Parathyroid adenoma (tissue), 2 donors: ENCODE measurements at regions not wholly inside any gene's neighbourhood (a gene's known extent, or its start where the extent isn't known, plus 50 kb on each side); places are given as distances from the start of the nearest gene placed in this dataset.

Experiments
- H2AFZ ChIP-seq: fragments of 300-600 bp; sonication (generic); one replicate; pipeline ENCODE4 v1.7.0; 2017; ENCODE audit warnings: antibody characterized with exemption, mild to moderate bottlenecking
- H3K27ac ChIP-seq: fragments of 300-600 bp; sonication (generic); one replicate; pipeline ENCODE4 v1.7.0; 2017
- H3K27me3 ChIP-seq: fragments of 300-600 bp; sonication (generic); one replicate; pipeline ENCODE4 v1.7.0; 2017; ENCODE audit warnings: low read length; ENCODE audit not compliant: control insufficient read depth, insufficient read depth
- H3K36me3 ChIP-seq: fragments of 300-600 bp; sonication (generic); one replicate; pipeline ENCODE4 v1.7.0; 2017; ENCODE audit warnings: low read length; ENCODE audit not compliant: control insufficient read depth, insufficient read depth
- H3K4me1 ChIP-seq: fragments of 300-600 bp; sonication (generic); one replicate; pipeline ENCODE4 v1.7.0; 2017; ENCODE audit warnings: control low read depth
- H3K4me2 ChIP-seq: fragments of 300-600 bp; sonication (generic); one replicate; pipeline ENCODE4 v1.7.0; 2017; ENCODE audit warnings: low read length
- H3K4me3 ChIP-seq: fragments of 300-600 bp; sonication (generic); one replicate; pipeline ENCODE4 v1.7.0; 2017; ENCODE audit warnings: low read depth, low read length
- H3K79me2 ChIP-seq: fragments of 300-600 bp; sonication (generic); one replicate; pipeline ENCODE4 v1.7.0; 2017; ENCODE audit warnings: control low read depth
- H3K9ac ChIP-seq: fragments of 300-600 bp; sonication (generic); one replicate; pipeline ENCODE4 v1.7.0; 2017; ENCODE audit warnings: mild to moderate bottlenecking
- H3K9me3 ChIP-seq: fragments of 300-600 bp; sonication (generic); one replicate; pipeline ENCODE4 v1.7.0; 2017; ENCODE audit warnings: low read length; ENCODE audit not compliant: control insufficient read depth
- TF ChIP-seq, protein P1 (sequence below): fragments of 300-600 bp; sonication (generic); IDR thresholded peaks from one replicate; pipeline ENCODE4 v1.7.0; 2017; ENCODE audit warnings: antibody characterized with exemption, mild to moderate bottlenecking
- donor health status: primary hyperparathyroidism.

DNA sequence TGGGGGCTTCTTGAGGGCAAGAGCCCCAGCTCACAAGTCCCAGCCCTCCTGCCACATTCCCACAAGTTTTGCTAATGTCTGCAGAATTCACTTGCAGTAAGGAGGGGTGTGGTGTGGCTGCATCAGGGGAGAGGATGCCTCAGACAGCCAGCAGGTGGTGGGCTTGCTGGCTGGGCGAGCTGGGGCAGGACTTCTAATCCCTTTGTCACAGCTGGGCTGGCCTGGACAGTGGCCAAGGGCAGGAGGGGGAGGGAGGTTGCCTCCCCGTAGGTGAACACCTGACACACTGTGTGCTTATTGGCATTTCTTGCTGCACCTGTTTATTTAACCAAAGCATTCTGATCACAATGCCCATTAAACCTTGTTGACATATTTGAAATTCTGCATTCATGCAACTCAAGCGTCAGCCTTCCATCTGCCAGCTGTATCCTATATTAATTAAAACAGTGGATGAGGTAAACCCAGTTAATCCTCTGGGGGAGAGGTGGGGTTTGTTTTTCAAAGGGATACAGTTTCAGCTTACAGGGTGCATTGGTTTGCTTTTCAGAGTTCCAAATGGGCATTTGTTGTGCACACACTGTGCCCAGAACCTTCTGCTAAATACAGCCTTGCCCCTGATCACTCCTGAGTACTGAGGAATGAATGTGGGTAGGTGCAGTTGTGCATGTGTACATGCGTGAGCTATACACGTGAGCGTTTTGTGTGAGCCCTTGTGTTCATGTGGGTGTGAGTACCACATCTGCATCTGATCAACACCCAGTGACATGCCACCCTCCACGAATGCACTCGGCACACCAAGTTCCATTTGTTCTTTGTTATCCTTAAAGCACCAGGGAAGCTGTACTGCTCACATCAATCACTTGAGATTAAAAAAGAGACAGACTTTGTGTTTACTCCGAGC, 268.7 kb downstream of the XXYLT1 start:
- Histone ChIP-seq H3K9me3 (no peaks in the 10 kb centered on the region), H3K4me3 (no peak overlapping the region), H3K79me2 (no peaks in the 10 kb centered on the region), H3K9ac (no peak overlapping the region), H3K4me1 (no peaks in the 10 kb centered on the region), H3K36me3 (no peaks in the 10 kb centered on the region), H3K27me3 (no peaks in the 10 kb centered on the region), H2AFZ (no peak overlapping the region), H3K27ac (no peak overlapping the region), H3K4me2 (no peak overlapping the region)
- TF ChIP-seq, protein P1, sequence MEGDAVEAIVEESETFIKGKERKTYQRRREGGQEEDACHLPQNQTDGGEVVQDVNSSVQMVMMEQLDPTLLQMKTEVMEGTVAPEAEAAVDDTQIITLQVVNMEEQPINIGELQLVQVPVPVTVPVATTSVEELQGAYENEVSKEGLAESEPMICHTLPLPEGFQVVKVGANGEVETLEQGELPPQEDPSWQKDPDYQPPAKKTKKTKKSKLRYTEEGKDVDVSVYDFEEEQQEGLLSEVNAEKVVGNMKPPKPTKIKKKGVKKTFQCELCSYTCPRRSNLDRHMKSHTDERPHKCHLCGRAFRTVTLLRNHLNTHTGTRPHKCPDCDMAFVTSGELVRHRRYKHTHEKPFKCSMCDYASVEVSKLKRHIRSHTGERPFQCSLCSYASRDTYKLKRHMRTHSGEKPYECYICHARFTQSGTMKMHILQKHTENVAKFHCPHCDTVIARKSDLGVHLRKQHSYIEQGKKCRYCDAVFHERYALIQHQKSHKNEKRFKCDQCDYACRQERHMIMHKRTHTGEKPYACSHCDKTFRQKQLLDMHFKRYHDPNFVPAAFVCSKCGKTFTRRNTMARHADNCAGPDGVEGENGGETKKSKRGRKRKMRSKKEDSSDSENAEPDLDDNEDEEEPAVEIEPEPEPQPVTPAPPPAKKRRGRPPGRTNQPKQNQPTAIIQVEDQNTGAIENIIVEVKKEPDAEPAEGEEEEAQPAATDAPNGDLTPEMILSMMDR: peak; percentile 56

DNA sequence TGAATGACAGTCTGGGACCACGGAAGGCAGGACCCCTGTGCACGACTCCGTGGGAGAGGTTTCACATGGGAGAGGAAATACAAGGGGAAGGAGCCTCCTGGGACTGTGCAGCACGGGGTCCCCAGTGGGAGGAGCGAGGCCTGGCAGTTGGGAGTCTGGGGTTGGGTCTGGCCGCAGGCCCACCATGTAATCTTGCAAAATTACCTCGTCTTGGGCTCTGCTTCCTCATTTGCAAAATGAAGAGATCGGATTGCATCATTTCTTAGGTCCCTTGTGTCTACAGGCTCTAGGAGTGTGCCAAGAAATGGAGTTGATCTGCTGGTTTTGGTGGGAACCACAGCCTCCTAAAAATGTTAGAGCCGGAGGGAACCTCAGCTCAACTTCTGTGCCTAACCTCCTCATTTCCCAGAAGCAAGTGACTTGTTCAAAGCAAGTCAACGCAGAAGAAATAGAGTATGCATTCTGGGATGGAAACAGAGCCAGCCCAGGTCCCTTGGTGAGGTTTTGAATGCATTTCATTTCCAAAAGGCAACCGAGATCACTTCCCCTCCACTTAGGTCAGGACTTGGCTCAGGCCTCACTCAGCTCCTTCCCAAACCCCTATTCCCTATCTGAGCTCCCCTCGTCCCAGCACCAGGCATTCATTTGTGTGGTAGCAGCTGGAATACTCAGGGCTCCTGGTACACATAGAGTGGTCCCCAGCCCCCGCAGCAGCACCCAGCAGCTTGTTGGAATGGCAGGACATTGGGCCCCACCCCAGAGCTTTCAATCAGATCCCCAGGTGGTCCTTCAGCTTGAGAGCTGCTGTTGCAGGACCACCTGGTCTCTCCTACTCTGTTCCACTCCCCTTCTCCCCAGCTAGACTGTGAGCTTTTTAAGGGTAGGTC, 267.7 kb downstream of the XXYLT1 start:
- no peak overlapping the region for H3K4me3 ChIP-seq
- peak overlapping the region; percentile 16 for H3K27ac ChIP-seq
- H3K9me3 ChIP-seq: no peaks in the 10 kb centered on the region
- H3K79me2 ChIP-seq: no peaks in the 10 kb centered on the region
- no peaks in the 10 kb centered on the region for H3K36me3 ChIP-seq
- no peak overlapping the region for H3K4me2 ChIP-seq
- H3K9ac ChIP-seq: no peak overlapping the region
- no peaks in the 10 kb centered on the region for H3K27me3 ChIP-seq
- H2AFZ ChIP-seq: no peak overlapping the region
- H3K4me1 ChIP-seq: no peaks in the 10 kb centered on the region
- TF ChIP-seq, protein P1: no peak

DNA sequence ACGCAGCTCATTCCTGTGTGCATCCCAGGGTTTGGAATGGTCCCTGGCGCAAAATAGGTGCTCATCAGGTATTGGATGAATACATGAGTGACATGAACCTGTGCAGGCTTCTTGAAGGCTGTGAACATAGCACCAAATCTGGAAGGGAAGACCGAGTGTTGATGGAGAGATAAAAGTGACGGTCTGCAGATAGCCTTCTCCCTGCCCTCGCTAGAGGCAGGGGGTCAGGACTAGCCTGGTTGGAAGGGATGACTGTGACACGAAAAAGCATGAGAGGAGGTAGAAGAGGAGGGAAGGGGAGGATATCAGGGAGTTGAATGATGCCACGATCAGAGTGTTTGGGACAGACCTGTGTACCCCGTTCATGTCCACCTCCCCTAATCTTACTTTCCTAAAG, 267.1 kb downstream of the XXYLT1 start:
- H3K9me3 ChIP-seq: no peaks in the 10 kb centered on the region
- no peak overlapping the region for H3K27ac ChIP-seq
- no peaks in the 10 kb centered on the region for H3K79me2 ChIP-seq
- no peaks in the 10 kb centered on the region for H3K36me3 ChIP-seq
- no peaks in the 10 kb centered on the region for H3K4me1 ChIP-seq
- H2AFZ ChIP-seq: no peak overlapping the region
- H3K27me3 ChIP-seq: no peaks in the 10 kb centered on the region
- H3K9ac ChIP-seq: no peak overlapping the region
- TF ChIP-seq, protein P1: no peak
- H3K4me2 ChIP-seq: no peak overlapping the region
- no peak overlapping the region for H3K4me3 ChIP-seq

DNA sequence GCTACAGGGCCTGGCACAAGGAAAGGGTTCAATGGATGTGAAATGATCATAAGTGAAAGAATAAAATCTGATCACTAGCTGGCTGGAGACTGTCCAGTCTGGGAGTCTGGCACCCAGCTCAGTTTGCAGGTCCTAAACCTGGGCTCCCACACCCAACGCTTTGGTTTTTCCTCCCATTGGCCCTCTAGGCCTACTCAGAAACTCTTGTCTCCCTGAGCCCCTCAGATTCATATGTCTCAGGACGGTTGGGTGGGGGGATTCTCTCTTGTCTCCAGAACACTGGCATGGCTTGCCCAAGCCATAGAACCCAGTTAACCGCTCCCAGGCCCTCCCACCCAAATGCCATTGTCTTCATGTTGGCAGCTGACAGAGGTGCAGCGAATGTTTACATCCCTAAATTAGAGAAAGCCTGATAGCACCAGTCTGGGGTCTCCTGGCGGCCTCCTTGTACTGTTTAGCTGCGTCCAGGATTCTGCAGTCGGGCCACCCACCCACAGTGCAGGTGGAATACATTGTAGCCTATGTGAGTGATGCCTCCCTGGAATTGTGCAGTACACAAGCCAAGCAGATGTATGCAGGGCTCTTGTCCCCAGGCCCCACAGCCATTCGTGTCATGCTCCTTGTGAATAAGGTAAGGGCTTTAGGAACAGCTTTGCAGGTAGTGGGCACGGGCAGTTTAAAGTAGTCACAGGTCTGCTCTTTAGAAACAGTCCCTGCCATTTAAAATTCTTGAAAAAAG, 266.3 kb downstream of the XXYLT1 start:
- Histone ChIP-seq H3K79me2 (no peaks in the 10 kb centered on the region), H3K4me3 (no peak overlapping the region), H3K27me3 (no peaks in the 10 kb centered on the region), H2AFZ (no peak overlapping the region), H3K4me1 (no peaks in the 10 kb centered on the region), H3K36me3 (no peaks in the 10 kb centered on the region), H3K9me3 (no peaks in the 10 kb centered on the region), H3K27ac (no peak overlapping the region), H3K4me2 (no peak overlapping the region), H3K9ac (no peak overlapping the region)
- TF ChIP-seq, protein P1: no peak
